GM12878 (cell line): ENCODE measurements at regions not wholly inside any gene's neighbourhood (a gene's known extent, or its start where the extent isn't known, plus 50 kb on each side); places are given as distances from the start of the nearest gene placed in this dataset.
"Not testable (repeated sequence)": the region's sequence is repeated elsewhere in the genome, so short reads cannot be mapped to it uniquely, and the experiment has no call there.

Source experiments
- ATF3 ChIP-seq: IDR thresholded peaks from 2 replicates; pipeline ENCODE4 v1.6.1; 2011; ENCODE audit warnings: low read depth, mild to moderate bottlenecking, low read length, moderate library complexity, borderline replicate concordance; ENCODE audit errors: extremely low read depth
- BHLHE40 ChIP-seq, 2 experiments: fragments of 450-650 bp in 1 of 2; IDR thresholded peaks; 2 replicates each; pipeline ENCODE4 v1.6.1; 2011 to 2017; ENCODE audit warnings: low read depth in 2 of 2, borderline replicate concordance in 1 of 2, improper control_type of control experiment in 1 of 2, low read length in 1 of 2, mild to moderate bottlenecking in 1 of 2
- CTCF ChIP-seq, 3 experiments: IDR thresholded peaks in 2 of 3; conservative IDR thresholded peaks in 1 of 3; 2 replicates each; pipeline ENCODE4 v1.5.1; 2011; ENCODE audit warnings: low read depth in 3 of 3, low read length in 3 of 3, mild to moderate bottlenecking in 3 of 3, control low read depth in 2 of 3, moderate library complexity in 2 of 3, inconsistent platforms in 1 of 3, mixed read lengths in 1 of 3; ENCODE audit not compliant: control insufficient read depth in 2 of 3, insufficient read depth in 1 of 3; ENCODE audit errors: extremely low read depth in 1 of 3
- EZH2 ChIP-seq: IDR thresholded peaks from 2 replicates; pipeline ENCODE4 v1.6.1; 2012; ENCODE audit warnings: low read depth, mild to moderate bottlenecking, control low read depth, inconsistent platforms, low read length, borderline replicate concordance; ENCODE audit not compliant: control insufficient read depth
- POLR2AphosphoS5 ChIP-seq: IDR thresholded peaks from 2 replicates; pipeline ENCODE4 v1.6.1; 2011; ENCODE audit warnings: mild to moderate bottlenecking, low read length, inconsistent platforms
- RAD51 ChIP-seq: fragments of 450-650 bp; IDR thresholded peaks from 2 replicates; pipeline ENCODE4 v1.6.1; 2016; ENCODE audit warnings: moderate library complexity, mild to moderate bottlenecking, inconsistent platforms
- ZNF24 ChIP-seq: fragments of 450-650 bp; IDR thresholded peaks from 2 replicates; pipeline ENCODE4 v1.6.1; 2017; ENCODE audit warnings: antibody characterized with exemption, mild to moderate bottlenecking

- not testable (repeated sequence) for TF ChIP-seq BHLHE40 (IDR thresholded peaks at IDR 0.05; ENCODE audit: borderline replicate concordance in 1 of 2, low read depth in 2 of 2, low read length in 1 of 2); EZH2; ZNF24; RAD51; POLR2AphosphoS5; CTCF (IDR thresholded peaks at IDR 0.05 in 2 of 3, conservative IDR thresholded peaks at IDR 0.05 in 1 of 3; ENCODE audit: control insufficient read depth in 2 of 3, extremely low read depth in 1 of 3, insufficient read depth in 1 of 3, low read depth in 3 of 3, low read length in 3 of 3); ATF3
Measured at GRCh38 chr7:57241236-57241635, 109.0 kb upstream of the ZNF479 start.
